ENCODE measurements at regions not wholly inside any gene's neighbourhood (a gene's known extent, or its start where the extent isn't known, plus 50 kb on each side); places are given as distances from the start of the nearest gene placed in this dataset.

- Mint-ChIP-seq H3K36me3 (ENCODE audit: low read depth, unreplicated experiment) (no peaks in the 10 kb centered on the region), H3K9me3 (ENCODE audit: unreplicated experiment) (peaks cover 8% of the 10 kb centered on the region), H3K27me3 (ENCODE audit: low read depth, unreplicated experiment) (no peaks in the 10 kb centered on the region), H3K4me1 (ENCODE audit: low read depth, unreplicated experiment) (no peaks in the 10 kb centered on the region), H3K27ac (ENCODE audit: unreplicated experiment) (no peak overlapping the region), H3K4me3 (ENCODE audit: unreplicated experiment) (no peak overlapping the region)
- Histone ChIP-seq H2AFZ (ENCODE audit: low read depth, low read length) (no peak overlapping the region), H3K9me3 (ENCODE audit: insufficient read depth, low read depth, low read length) (no peaks in the 10 kb centered on the region), H3K4me2 (ENCODE audit: low read length) (no peak overlapping the region), H3K27ac (ENCODE audit: low read depth, low read length) (no peak overlapping the region), H3K27me3 (ENCODE audit: insufficient read depth, low read length) (no peaks in the 10 kb centered on the region), H3K79me2 (ENCODE audit: insufficient read depth, low read length) (no peaks in the 10 kb centered on the region), H3K36me3 (ENCODE audit: insufficient read depth, low read length) (no peaks in the 10 kb centered on the region), H4K20me1 (ENCODE audit: insufficient read depth, low read length) (no peaks in the 10 kb centered on the region), H3K4me3 (ENCODE audit: insufficient read depth, low read depth, low read length) (no peak overlapping the region), H3K9ac (ENCODE audit: low read length) (no peak overlapping the region), H3K4me1 (ENCODE audit: insufficient read depth, low read length) (no peaks in the 10 kb centered on the region)
- TF ChIP-seq, protein P1, sequence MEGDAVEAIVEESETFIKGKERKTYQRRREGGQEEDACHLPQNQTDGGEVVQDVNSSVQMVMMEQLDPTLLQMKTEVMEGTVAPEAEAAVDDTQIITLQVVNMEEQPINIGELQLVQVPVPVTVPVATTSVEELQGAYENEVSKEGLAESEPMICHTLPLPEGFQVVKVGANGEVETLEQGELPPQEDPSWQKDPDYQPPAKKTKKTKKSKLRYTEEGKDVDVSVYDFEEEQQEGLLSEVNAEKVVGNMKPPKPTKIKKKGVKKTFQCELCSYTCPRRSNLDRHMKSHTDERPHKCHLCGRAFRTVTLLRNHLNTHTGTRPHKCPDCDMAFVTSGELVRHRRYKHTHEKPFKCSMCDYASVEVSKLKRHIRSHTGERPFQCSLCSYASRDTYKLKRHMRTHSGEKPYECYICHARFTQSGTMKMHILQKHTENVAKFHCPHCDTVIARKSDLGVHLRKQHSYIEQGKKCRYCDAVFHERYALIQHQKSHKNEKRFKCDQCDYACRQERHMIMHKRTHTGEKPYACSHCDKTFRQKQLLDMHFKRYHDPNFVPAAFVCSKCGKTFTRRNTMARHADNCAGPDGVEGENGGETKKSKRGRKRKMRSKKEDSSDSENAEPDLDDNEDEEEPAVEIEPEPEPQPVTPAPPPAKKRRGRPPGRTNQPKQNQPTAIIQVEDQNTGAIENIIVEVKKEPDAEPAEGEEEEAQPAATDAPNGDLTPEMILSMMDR (IDR thresholded peaks at IDR 0.05; ENCODE audit: insufficient read depth, low read depth, low read length): no peak
- no peak for TF ChIP-seq EZH2 (IDR thresholded peaks at IDR 0.05; ENCODE audit: insufficient read depth, low read length)
- no peak for DNase-seq (ENCODE audit: low read depth)
- FAIRE-seq: no peak
Observed at GRCh38 chr5:20335978-20336377, 348.0 kb upstream of the CDH18 start.

- no peaks in the 10 kb centered on the region for H3K9me3 ChIP-seq (ENCODE audit: insufficient read depth, low read depth, low read length)
- no peak overlapping the region for H3K4me3 Mint-ChIP-seq (ENCODE audit: unreplicated experiment)
- no peaks in the 10 kb centered on the region for H3K79me2 ChIP-seq (ENCODE audit: insufficient read depth, low read length)
- no peak overlapping the region for H3K4me2 ChIP-seq (ENCODE audit: low read length)
- H3K27ac Mint-ChIP-seq (ENCODE audit: unreplicated experiment): no peak overlapping the region
- no peak overlapping the region for H3K9ac ChIP-seq (ENCODE audit: low read length)
- H3K27me3 Mint-ChIP-seq (ENCODE audit: low read depth, unreplicated experiment): no peaks in the 10 kb centered on the region
- no peaks in the 10 kb centered on the region for H4K20me1 ChIP-seq (ENCODE audit: insufficient read depth, low read length)
- no peak overlapping the region for H3K27ac ChIP-seq (ENCODE audit: low read depth, low read length)
- H3K4me1 ChIP-seq (ENCODE audit: insufficient read depth, low read length): no peaks in the 10 kb centered on the region
- TF ChIP-seq EZH2 (IDR thresholded peaks at IDR 0.05; ENCODE audit: insufficient read depth, low read length): no peak
- TF ChIP-seq, protein P1 (IDR thresholded peaks at IDR 0.05; ENCODE audit: insufficient read depth, low read depth, low read length): no peak
- no peaks in the 10 kb centered on the region for H3K9me3 Mint-ChIP-seq (ENCODE audit: unreplicated experiment)
- DNase-seq (ENCODE audit: low read depth) (no peak), FAIRE-seq (no peak)
- H3K36me3 Mint-ChIP-seq (ENCODE audit: low read depth, unreplicated experiment): no peaks in the 10 kb centered on the region
- H3K27me3 ChIP-seq (ENCODE audit: insufficient read depth, low read length): no peaks in the 10 kb centered on the region
- no peak overlapping the region for H2AFZ ChIP-seq (ENCODE audit: low read depth, low read length)
- no peaks in the 10 kb centered on the region for H3K4me1 Mint-ChIP-seq (ENCODE audit: low read depth, unreplicated experiment)
- H3K36me3 ChIP-seq (ENCODE audit: insufficient read depth, low read length): no peaks in the 10 kb centered on the region
- no peak overlapping the region for H3K4me3 ChIP-seq (ENCODE audit: insufficient read depth, low read depth, low read length)
Observed at GRCh38 chr5:20331826-20332225, 343.8 kb upstream of the CDH18 start.

DNA sequence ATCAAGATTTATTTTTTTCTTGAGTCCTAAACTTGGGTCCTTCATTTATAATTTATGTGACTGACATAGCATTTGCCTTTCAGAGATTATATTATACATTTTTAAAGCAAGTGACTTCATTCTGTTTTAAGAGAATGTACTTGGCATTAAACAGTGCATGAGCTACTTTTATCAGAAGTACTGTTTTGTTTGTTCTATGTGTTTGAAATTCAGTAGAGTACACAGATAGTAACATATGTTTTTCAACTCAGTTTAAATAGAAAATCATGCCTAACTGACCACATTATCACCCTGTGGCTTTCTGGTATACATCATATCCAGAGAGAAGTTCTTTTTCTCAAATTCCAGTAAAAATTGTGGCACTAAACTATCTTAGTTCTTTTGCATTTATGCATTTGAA lies 335.3 kb upstream of the CDH18 start:
- H3K4me1 Mint-ChIP-seq (ENCODE audit: low read depth, unreplicated experiment): no peaks in the 10 kb centered on the region
- Histone ChIP-seq H3K27me3 (ENCODE audit: insufficient read depth, low read length) (no peaks in the 10 kb centered on the region), H3K9ac (ENCODE audit: low read length) (no peak overlapping the region), H3K9me3 (ENCODE audit: insufficient read depth, low read depth, low read length) (no peaks in the 10 kb centered on the region), H3K79me2 (ENCODE audit: insufficient read depth, low read length) (no peaks in the 10 kb centered on the region), H2AFZ (ENCODE audit: low read depth, low read length) (no peak overlapping the region), H3K4me3 (ENCODE audit: insufficient read depth, low read depth, low read length) (no peak overlapping the region), H3K36me3 (ENCODE audit: insufficient read depth, low read length) (no peaks in the 10 kb centered on the region), H4K20me1 (ENCODE audit: insufficient read depth, low read length) (no peaks in the 10 kb centered on the region), H3K4me1 (ENCODE audit: insufficient read depth, low read length) (no peaks in the 10 kb centered on the region), H3K4me2 (ENCODE audit: low read length) (no peak overlapping the region), H3K27ac (ENCODE audit: low read depth, low read length) (no peak overlapping the region)
- H3K27me3 Mint-ChIP-seq (ENCODE audit: low read depth, unreplicated experiment): no peaks in the 10 kb centered on the region
- peaks cover 2% of the 10 kb centered on the region for H3K9me3 Mint-ChIP-seq (ENCODE audit: unreplicated experiment)
- TF ChIP-seq EZH2 (IDR thresholded peaks at IDR 0.05; ENCODE audit: insufficient read depth, low read length): no peak
- TF ChIP-seq, protein P1 (IDR thresholded peaks at IDR 0.05; ENCODE audit: insufficient read depth, low read depth, low read length): no peak
- DNase-seq (ENCODE audit: low read depth) (no peak), FAIRE-seq (no peak)
- H3K4me3 Mint-ChIP-seq (ENCODE audit: unreplicated experiment): no peak overlapping the region
- H3K36me3 Mint-ChIP-seq (ENCODE audit: low read depth, unreplicated experiment): no peaks in the 10 kb centered on the region
- H3K27ac Mint-ChIP-seq (ENCODE audit: unreplicated experiment): no peak overlapping the region
